ENCODE measurements at regions not wholly inside any gene's neighbourhood (a gene's known extent, or its start where the extent isn't known, plus 50 kb on each side); places are given as distances from the start of the nearest gene placed in this dataset.

DNA sequence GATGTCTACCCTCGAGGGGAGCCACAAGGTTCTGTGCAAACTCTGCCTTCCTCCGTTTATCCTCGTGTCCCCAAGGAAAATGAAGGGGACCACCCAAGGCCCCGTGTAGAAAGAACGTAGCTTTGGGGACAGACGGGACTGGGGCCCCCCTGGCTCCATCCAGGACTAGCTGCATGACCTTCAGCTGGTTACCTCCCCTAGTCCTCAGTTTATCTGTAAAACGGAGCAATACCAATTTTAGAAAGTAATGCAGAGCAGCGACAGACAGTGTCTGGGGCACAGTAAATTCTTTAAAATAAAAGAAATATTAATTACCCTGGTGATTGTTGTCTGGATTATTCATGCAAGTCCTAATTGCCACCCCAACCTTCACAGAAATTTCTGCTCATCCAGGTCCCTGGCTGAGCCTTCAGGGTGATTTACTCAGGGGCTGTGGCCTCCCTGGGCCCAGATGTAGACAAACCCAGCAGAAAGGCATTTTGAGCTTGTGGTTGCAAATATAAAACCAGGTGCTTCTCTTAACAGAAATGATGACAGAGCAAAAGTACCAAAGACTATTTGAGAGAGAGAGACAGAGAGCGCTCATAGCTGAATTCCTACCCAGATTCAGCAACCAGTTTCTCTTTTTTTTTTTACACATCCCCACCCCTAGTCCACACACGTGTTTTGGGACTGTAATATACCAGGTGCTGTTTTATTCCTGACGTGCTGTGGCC is 155.1 kb upstream of the SMIM23 start:
- POLR2A ChIA-PET (ENCODE audit: unreplicated experiment), result no interaction called here
- no peak for DNase-seq
- CTCF ChIA-PET, result no interaction called here
- BruUV-seq (replicated peaks), result no TSS peak
- H3K36me3 ChIP-seq (ENCODE audit: low read depth), result no peaks in the 10 kb centered on the region
- H3K4me2 ChIP-seq, result peak overlapping the region; percentile 71
- no peaks in the 10 kb centered on the region for H3K9me3 ChIP-seq (ENCODE audit: insufficient read depth, low read depth)
- peaks cover 15% of the 10 kb centered on the region; the same call in 1 of the 2 replicates for H3F3A ChIP-seq (ENCODE audit: insufficient read depth, low read depth)
- no peak for TF ChIP-seq EZH2 (IDR thresholded peaks at IDR 0.05; ENCODE audit: low read depth)
- TF ChIP-seq, protein P1, sequence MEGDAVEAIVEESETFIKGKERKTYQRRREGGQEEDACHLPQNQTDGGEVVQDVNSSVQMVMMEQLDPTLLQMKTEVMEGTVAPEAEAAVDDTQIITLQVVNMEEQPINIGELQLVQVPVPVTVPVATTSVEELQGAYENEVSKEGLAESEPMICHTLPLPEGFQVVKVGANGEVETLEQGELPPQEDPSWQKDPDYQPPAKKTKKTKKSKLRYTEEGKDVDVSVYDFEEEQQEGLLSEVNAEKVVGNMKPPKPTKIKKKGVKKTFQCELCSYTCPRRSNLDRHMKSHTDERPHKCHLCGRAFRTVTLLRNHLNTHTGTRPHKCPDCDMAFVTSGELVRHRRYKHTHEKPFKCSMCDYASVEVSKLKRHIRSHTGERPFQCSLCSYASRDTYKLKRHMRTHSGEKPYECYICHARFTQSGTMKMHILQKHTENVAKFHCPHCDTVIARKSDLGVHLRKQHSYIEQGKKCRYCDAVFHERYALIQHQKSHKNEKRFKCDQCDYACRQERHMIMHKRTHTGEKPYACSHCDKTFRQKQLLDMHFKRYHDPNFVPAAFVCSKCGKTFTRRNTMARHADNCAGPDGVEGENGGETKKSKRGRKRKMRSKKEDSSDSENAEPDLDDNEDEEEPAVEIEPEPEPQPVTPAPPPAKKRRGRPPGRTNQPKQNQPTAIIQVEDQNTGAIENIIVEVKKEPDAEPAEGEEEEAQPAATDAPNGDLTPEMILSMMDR (conservative IDR thresholded peaks at IDR 0.05), result no peak; the same call in 1 of the 2 replicates
- H3K4me1 ChIP-seq (replicated peaks; ENCODE audit: insufficient read depth), result peaks cover 26% of the 10 kb centered on the region
- H3K9me2 ChIP-seq (ENCODE audit: insufficient read depth), result no peaks in the 10 kb centered on the region
- H3K27me3 ChIP-seq (ENCODE audit: insufficient read depth, low read depth), result no peaks in the 10 kb centered on the region
- intact Hi-C loops (cut with micrococcal nuclease; ENCODE audit: unreplicated experiment), result loop anchor here (5.0 kb wide), 2 partner anchors 213 to 277 kb away; partner anchors contain the start of gene FGF18
- H3K27ac ChIP-seq, result no peak overlapping the region
- no peaks in the 10 kb centered on the region for H4K20me1 ChIP-seq (ENCODE audit: insufficient read depth)
- H3K79me2 ChIP-seq (ENCODE audit: low read depth), result no peaks in the 10 kb centered on the region
- peak overlapping the region; percentile 30; the same call in 1 of the 2 replicates for H3K4me3 ChIP-seq
- no peak overlapping the region for H2AFZ ChIP-seq

DNA sequence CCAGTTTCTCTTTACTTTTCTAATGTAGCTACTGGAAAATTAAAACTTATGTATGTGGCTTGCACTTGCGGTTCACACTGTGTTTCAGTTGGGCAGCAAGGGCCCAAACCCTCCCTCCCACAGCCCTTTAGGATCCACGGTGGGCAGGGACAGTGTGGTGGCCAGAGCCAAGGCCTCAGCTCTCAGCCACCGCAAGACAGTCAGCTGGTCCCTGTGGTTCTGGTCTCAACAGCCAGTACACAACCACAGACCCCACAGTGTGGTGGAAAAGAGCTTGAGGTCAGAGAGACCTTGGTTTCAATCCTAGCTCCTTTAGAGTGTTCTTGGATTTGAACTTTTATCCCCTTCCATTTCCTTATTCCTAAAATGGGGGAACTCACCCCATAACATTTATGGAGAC is 153.0 kb upstream of the SMIM23 start:
- Histone ChIP-seq H3K9me2 (ENCODE audit: insufficient read depth) (no peaks in the 10 kb centered on the region), H3K27me3 (ENCODE audit: insufficient read depth, low read depth) (no peaks in the 10 kb centered on the region), H3K4me1 (replicated peaks; ENCODE audit: insufficient read depth) (peaks cover 26% of the 10 kb centered on the region), H3K36me3 (ENCODE audit: low read depth) (no peaks in the 10 kb centered on the region), H3K27ac (no peak overlapping the region), H4K20me1 (ENCODE audit: insufficient read depth) (no peaks in the 10 kb centered on the region), H3K79me2 (ENCODE audit: low read depth) (no peaks in the 10 kb centered on the region), H2AFZ (no peak overlapping the region), H3K4me2 (no peak overlapping the region), H3K9me3 (ENCODE audit: insufficient read depth, low read depth) (no peaks in the 10 kb centered on the region), H3F3A (ENCODE audit: insufficient read depth, low read depth) (peaks cover 15% of the 10 kb centered on the region; the same call in 1 of the 2 replicates), H3K4me3 (no peak overlapping the region)
- POLR2A ChIA-PET (ENCODE audit: unreplicated experiment), result no interaction called here
- TF ChIP-seq, protein P1 (conservative IDR thresholded peaks at IDR 0.05), result no peak
- no peak for TF ChIP-seq EZH2 (IDR thresholded peaks at IDR 0.05; ENCODE audit: low read depth)
- CTCF ChIA-PET, result no interaction called here
- intact Hi-C loops (cut with micrococcal nuclease; ENCODE audit: unreplicated experiment), result loop anchor here (5.0 kb wide), 2 partner anchors 215 to 275 kb away; partner anchors contain the start of gene FGF18
- no peak for DNase-seq
- no TSS peak for BruUV-seq (replicated peaks)

DNA sequence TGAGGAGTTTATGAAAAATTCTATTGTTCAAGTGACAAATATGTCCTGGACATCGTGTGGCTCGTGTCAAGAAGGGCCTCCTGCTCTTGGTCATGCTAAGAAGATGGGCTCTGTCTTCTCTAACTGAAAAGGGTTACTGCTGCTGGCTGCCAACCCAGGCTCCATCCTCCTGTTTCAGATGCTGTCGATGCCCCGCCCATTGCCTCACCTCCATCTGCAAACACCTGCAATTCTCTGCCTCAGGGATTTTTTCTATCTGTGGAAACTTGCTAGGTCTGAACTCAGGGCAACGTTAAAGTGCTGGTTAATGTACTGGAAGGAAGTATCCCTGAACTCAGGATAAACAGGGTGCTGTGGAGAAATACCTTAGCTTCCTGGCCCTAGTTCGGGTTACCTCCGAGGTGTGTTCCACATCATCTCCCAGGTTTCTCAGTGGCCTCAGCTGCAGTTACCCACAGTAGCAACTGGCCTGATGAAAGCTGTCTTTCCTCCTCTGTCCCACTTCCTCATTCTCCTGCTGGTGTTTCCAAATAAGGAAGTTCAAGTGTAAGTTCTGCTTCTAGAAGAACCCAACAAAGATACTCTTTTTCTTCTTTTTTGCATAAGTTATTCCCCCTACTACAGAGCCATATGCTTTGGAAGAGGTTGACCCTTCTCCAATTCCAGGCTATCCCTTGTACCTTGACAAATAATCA is 151.7 kb upstream of the SMIM23 start:
- Histone ChIP-seq H3K4me2 (peak overlapping the region; percentile 35), H3K79me2 (ENCODE audit: low read depth) (no peaks in the 10 kb centered on the region), H3F3A (ENCODE audit: insufficient read depth, low read depth) (peaks cover 15% of the 10 kb centered on the region; the same call in 1 of the 2 replicates), H3K27me3 (ENCODE audit: insufficient read depth, low read depth) (no peaks in the 10 kb centered on the region), H3K27ac (no peak overlapping the region), H2AFZ (no peak overlapping the region), H3K4me1 (replicated peaks; ENCODE audit: insufficient read depth) (peaks cover 26% of the 10 kb centered on the region), H3K36me3 (ENCODE audit: low read depth) (no peaks in the 10 kb centered on the region), H4K20me1 (ENCODE audit: insufficient read depth) (no peaks in the 10 kb centered on the region), H3K9me3 (ENCODE audit: insufficient read depth, low read depth) (no peaks in the 10 kb centered on the region), H3K9me2 (ENCODE audit: insufficient read depth) (no peaks in the 10 kb centered on the region), H3K4me3 (no peak overlapping the region)
- intact Hi-C loops (cut with micrococcal nuclease; ENCODE audit: unreplicated experiment), result loop anchor here (5.0 kb wide), 2 partner anchors 217 to 273 kb away; partner anchors contain the start of gene FGF18
- TF ChIP-seq EZH2 (IDR thresholded peaks at IDR 0.05; ENCODE audit: low read depth), result no peak
- TF ChIP-seq, protein P1 (conservative IDR thresholded peaks at IDR 0.05), result no peak
- BruUV-seq (replicated peaks), result no TSS peak
- DNase-seq, result peak; percentile 17 to 79
- CTCF ChIA-PET, result no interaction called here
- POLR2A ChIA-PET (ENCODE audit: unreplicated experiment), result no interaction called here
